ENCODE measurements at regions not wholly inside any gene's neighbourhood (a gene's known extent, or its start where the extent isn't known, plus 50 kb on each side); places are given as distances from the start of the nearest gene placed in this dataset.
A peak's percentile ranks its signal among the peaks of the same experiment; 100 is the strongest.

- no peak for DNase-seq
These were observed 220.2 kb downstream of the AUH start for GRCh38 chr9:91141407-91141965.

- DNase-seq = no peak
These were observed 218.6 kb downstream of the AUH start for GRCh38 chr9:91143162-91143561.

- DNase-seq = no peak
These were observed 218.1 kb downstream of the AUH start for GRCh38 chr9:91143642-91144041.

- DNase-seq = no peak
These were observed 216.9 kb downstream of the AUH start for GRCh38 chr9:91144769-91145168.

GRCh38 chr9:91145496-91145895, 216.2 kb downstream of the AUH start:
- no peak for DNase-seq

GRCh38 chr9:91146391-91147019, 215.2 kb downstream of the AUH start:
- peak; percentile 20 for DNase-seq

- DNase-seq = no peak
These were observed 214.5 kb downstream of the AUH start for GRCh38 chr9:91147079-91147708.

GRCh38 chr9:91148306-91148705, 213.4 kb downstream of the AUH start:
- DNase-seq = no peak

GRCh38 chr9:91150273-91150997, 211.3 kb downstream of the AUH start:
- DNase-seq = no peak

- DNase-seq = peak; percentile 96
These were observed 210.6 kb downstream of the AUH start for GRCh38 chr9:91150998-91151717.

- no peak for DNase-seq
These were observed 210.0 kb downstream of the AUH start for GRCh38 chr9:91151718-91152095.

- DNase-seq = no peak
These were observed 207.0 kb downstream of the AUH start for GRCh38 chr9:91154686-91155085.

GRCh38 chr9:91155181-91155580, 206.5 kb downstream of the AUH start:
- no peak for DNase-seq

GRCh38 chr9:91155746-91156376, 205.9 kb downstream of the AUH start:
- no peak for DNase-seq

- peak; percentile 42 for DNase-seq
These were observed 205.1 kb downstream of the AUH start for GRCh38 chr9:91156451-91157234.

GRCh38 chr9:91157883-91158282, 203.8 kb downstream of the AUH start:
- DNase-seq = no peak

GRCh38 chr9:91158286-91158685, 203.4 kb downstream of the AUH start:
- DNase-seq = no peak

GRCh38 chr9:91158946-91159345, 202.8 kb downstream of the AUH start:
- DNase-seq = no peak

- no peak for DNase-seq
These were observed 202.0 kb downstream of the AUH start for GRCh38 chr9:91159664-91160121.

- no peak for DNase-seq
These were observed 201.5 kb downstream of the AUH start for GRCh38 chr9:91160181-91160580.

- DNase-seq = no peak
These were observed 200.9 kb downstream of the AUH start for GRCh38 chr9:91160599-91161464.

Measured in activated CD4-positive, alpha-beta T cell treated with anti-CD3 and anti-CD28 coated beads, Interleukin-2, amount 50 U/mL, for 16 hours (primary cell).